M059J (cell line): ENCODE measurements at regions not wholly inside any gene's neighbourhood (a gene's known extent, or its start where the extent isn't known, plus 50 kb on each side); places are given as distances from the start of the nearest gene placed in this dataset.
A peak's percentile ranks its signal among the peaks of the same experiment; 100 is the strongest.
"Not testable (repeated sequence)": the region's sequence is repeated elsewhere in the genome, so short reads cannot be mapped to it uniquely, and the experiment has no call there.

Experiments used
- DNase-seq: peaks from one replicate; pipeline ENCODE4 v3.0.0-alpha.2; 2012; ENCODE audit warnings: low read depth

- no peak for DNase-seq
Measured at GRCh38 chr5:136621743-136622142, 256.4 kb upstream of the TRPC7 start.

- DNase-seq: peak; percentile 54
Measured at GRCh38 chr5:136620621-136621020, 255.3 kb upstream of the TRPC7 start.

DNA sequence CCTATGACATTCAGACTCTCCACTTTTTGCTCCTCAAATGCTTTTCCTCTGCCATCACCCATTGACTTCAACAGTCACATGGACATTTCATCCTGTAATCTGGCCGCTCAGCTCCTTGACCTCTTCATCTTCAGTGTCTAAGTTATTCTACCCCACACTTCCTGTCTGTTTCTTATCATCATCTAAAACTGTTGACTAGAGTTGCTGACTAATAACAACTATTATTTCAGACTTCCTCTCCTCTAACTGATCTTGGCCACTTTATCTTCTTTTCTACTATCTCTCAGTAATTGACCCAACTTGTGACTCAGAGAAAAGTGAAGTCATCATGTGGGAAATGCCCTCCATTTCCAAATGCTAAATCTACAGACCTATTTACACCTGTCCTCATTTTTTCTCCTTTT lies 254.7 kb upstream of the TRPC7 start:
- peak; percentile 92 for DNase-seq

GRCh38 chr5:136619556-136619955 lies 254.2 kb upstream of the TRPC7 start:
- peak; percentile 22 for DNase-seq

DNA sequence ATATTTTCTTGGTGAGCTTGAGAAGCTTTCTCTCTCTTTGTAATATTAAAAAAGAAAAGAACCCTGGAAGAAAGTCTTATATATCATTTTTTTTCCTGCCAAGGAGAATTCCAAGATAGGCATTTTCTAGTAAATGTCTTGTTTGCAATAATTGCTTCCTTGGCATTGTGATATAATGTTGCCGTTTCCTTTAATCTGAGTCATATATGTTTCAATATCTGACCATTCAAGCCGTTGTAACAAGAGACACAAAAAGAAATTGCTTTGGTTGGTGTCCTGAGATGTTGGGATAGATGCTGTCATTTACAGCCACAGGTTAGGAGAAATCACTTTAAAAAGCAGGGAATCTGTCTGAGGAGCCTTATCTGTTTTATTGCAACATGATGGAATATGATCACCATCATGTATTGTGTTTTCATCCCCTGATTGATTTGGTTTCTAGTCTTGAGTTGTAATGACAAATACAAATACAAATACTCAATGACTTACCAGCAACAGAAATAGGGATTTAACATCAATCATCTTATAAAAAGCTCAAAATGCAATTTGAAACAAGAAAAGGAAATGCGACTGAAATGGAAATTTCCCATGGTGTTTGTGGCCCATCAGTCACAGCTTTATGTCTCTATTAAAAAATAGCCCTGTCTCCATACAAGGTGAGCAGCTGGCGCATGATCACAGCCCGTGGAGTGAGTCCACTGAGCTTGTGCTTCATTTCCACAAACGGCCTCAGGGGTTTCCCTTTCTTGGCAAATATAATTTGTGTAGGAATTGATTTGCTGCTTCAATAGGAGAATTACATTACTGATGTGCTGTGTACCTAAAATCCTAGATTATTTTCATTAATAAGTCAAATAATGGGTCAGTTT lies 250.1 kb upstream of the TRPC7 start:
- peak; percentile 29 for DNase-seq

DNA sequence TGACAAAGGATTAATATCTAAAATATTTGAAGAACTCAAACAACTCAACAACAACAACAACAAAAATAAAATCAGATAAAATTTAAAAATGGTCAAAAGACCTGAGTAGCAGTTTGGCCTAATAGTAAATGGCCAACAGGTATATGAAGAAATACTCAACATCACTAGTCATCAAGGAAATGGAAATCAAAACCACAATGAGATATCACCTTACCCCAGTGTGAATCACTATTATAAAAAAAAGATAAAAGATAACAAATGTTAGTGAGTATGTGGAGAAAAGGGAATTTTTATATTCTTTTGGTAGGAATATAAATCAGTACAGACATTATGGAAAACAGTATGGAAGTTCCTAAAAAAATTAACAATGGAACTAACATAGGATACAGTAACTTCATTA lies 247.9 kb upstream of the TRPC7 start:
- peak; percentile 72 for DNase-seq

GRCh38 chr5:136605638-136606037 lies 240.3 kb upstream of the TRPC7 start:
- no peak for DNase-seq

DNA sequence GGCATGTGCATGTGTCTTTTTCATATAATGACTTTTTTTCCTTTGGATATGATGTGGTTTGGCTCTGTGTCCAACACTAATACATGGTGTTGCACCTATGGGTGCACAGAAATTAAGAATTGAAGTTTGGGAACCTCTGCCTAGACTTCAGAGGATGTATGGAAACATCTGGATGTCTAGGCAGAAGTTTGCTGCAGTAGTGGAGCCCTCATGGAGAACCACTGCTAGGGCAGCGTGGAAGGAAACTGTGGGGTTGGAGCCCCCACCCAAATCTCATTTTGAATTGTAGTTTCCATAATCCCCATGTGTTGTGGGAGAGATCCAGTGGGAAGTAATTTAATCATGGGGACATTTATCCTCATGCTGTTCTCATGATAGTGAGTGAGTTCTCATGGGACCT lies 235.0 kb upstream of the TRPC7 start:
- no peak for DNase-seq

- DNase-seq: peak; percentile 27
Measured at GRCh38 chr5:136598802-136599404, 233.6 kb upstream of the TRPC7 start.

DNA sequence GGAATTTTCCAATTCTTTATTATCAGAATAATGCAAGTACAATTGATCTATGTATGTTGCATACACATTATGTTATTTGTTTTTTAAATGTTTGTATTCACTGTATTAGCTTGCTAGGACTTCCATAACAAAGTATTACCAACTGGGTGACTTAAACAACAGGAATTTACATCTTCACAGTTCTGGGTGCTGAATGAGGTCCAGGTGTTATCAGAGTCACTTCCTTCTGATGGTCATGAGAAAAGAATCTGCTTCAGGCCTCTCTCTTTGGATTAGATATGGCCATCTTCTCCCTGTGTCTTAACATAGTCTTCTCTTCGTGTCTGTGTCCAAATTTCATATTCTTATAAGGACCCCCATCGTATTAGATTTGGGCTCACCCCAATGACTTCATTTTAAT lies 229.1 kb upstream of the TRPC7 start:
- DNase-seq: peak; percentile 32

DNA sequence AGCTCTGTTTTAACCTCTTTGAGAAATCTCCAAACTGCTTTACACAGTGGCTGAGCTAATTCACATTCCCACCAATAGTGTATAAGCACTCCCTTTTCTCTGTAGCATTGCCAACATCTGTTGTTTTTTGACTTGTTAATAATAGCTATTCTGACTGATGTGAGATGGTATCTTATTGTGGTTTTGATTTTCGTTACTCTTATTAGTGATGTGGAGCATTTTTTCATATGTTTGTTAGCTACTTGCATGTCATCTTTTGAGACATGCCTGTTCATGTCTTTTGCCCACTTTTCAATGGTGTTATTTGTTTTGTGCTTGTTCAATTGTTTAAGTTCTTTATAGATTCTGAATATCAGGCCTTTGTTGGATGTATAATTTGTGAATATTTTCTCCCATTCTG lies 225.2 kb upstream of the TRPC7 start:
- DNase-seq: no peak

- DNase-seq: no peak
Measured at GRCh38 chr5:136586196-136586595, 220.9 kb upstream of the TRPC7 start.

DNA sequence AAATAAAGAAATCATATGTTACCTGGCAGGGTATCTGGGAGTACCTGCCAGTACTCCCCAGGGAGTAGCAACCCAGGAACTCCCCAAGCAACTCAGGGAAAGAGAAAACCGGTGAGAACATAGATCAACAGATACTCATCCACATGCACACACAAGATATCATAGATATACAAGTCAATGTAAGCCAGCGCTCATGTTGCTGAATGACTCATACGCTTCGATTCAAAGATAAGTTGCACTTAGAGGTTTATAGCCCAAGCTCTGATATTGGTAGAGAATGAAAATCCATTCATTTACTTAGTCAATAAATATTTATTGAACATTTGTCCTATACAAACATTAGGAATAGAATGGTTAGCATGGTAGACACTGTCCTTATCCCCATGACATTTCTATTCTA lies 219.1 kb upstream of the TRPC7 start:
- no peak for DNase-seq

DNA sequence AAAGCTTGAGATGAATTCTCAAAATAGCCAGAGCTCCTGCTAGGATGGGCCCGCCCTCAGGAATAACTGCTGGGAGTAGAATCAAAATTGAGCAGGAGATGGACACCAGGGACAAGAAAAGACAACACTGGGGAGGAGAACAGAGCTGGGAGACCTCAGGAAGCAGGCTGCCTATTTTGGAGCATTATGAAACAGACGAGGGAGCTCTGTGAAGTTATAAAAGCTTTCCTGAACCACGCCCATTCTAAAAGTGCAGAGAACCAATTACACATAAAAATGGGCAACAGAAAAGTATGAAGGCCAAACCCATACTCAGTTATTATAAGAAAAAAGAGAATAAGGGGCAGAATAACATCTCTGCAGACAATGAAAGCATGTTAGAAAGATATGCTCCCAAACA lies 213.9 kb upstream of the TRPC7 start:
- no peak for DNase-seq

GRCh38 chr5:136569875-136570274 lies 204.5 kb upstream of the TRPC7 start:
- not testable (repeated sequence) for DNase-seq

GRCh38 chr5:136565457-136565856 lies 200.1 kb upstream of the TRPC7 start:
- not testable (repeated sequence) for DNase-seq

DNA sequence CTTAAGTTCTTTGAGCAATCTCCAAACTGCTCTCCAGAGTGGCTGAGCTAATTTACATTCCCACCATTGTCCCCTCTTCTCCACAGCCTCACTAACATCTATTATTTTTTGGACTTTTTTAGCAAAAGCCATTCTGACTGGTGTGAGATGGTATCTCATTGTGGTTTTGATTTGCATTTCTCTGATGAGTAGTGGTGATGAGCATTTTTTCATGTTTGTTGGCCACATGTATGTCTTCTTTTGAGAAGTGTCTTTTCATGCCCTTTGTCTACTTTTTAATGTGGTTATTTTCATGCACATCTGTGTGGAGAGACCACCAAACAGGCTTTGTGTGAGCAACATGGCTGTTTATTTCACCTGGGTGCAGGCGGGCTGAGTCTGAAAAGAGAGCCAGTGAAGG lies 199.7 kb upstream of the TRPC7 start:
- peak; percentile 9 for DNase-seq

GRCh38 chr5:136564431-136564830 lies 199.1 kb upstream of the TRPC7 start:
- DNase-seq: not testable (repeated sequence)

- no peak for DNase-seq
Measured at GRCh38 chr5:136563489-136563888, 198.1 kb upstream of the TRPC7 start.

DNA sequence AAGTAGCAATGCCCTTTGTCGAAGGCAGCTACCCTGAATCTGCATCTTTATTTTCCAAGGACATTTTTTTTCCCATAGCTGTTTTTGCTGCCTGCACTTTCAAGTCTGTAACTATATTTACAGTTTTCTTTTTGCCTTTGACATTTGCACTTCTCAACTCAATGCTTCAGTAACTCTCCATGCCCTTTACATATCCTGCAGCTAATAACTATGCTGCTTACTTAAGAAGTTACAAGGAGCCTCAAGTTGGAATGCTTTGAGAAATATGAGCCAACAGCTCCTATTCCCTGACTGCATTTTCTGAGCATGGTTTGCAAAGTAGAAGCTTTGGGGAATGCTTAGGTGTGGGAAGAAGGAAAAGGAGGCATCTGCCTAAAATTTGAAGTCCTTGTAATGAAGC lies 194.8 kb upstream of the TRPC7 start:
- DNase-seq: no peak

- DNase-seq: no peak
Measured at GRCh38 chr5:136559651-136560050, 194.3 kb upstream of the TRPC7 start.

GRCh38 chr5:136547096-136547495 lies 181.8 kb upstream of the TRPC7 start:
- not testable (repeated sequence) for DNase-seq

GRCh38 chr5:136546441-136546840 lies 181.1 kb upstream of the TRPC7 start:
- DNase-seq: not testable (repeated sequence)
